ENCODE measurements at regions not wholly inside any gene's neighbourhood (a gene's known extent, or its start where the extent isn't known, plus 50 kb on each side); places are given as distances from the start of the nearest gene placed in this dataset.

DNA sequence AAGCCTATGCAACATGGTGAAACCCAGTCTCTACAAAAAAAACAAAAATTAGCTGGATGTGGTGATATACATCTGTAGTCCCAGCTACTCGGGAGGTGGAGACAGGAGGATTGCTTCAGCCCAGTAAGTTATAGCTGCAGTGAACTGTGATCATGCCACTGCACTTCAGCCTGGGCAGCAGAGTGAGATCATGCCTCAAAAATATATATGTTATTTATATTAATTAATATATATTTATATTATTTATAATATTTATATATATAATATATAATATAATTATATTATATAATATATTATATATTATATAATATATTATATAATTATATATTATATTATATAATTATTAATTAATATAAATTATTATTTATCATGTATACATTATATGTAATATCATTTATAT lies 1158.4 kb upstream of the AUTS2 start (continued):
- TF ChIP-seq SUZ12 (IDR thresholded peaks at IDR 0.05; ENCODE audit: low read length) (no peak), POLR2AphosphoS5 (IDR thresholded peaks at IDR 0.05; ENCODE audit: low read depth, low read length) (no peak), HDAC6 (IDR thresholded peaks at IDR 0.05; ENCODE audit: low read depth, low read length) (no peak), CHD7 (IDR thresholded peaks at IDR 0.05; ENCODE audit: insufficient replicate concordance, low read length) (no peak), SRF (IDR thresholded peaks at IDR 0.05; ENCODE audit: low read depth, low read length) (no peak)

All from H1 (cell line).